T1000 (cell line): ENCODE measurements at regions not wholly inside any gene's neighbourhood (a gene's known extent, or its start where the extent isn't known, plus 50 kb on each side); places are given as distances from the start of the nearest gene placed in this dataset.
"Not testable (repeated sequence)": the region's sequence is repeated elsewhere in the genome, so short reads cannot be mapped to it uniquely, and the experiment has no call there.

Experiments used
- DNase-seq: peaks from one replicate; lab custom pipeline; 2025; ENCODE audit warnings: mixed read lengths; lab: John Stamatoyannopoulos, UW

DNA sequence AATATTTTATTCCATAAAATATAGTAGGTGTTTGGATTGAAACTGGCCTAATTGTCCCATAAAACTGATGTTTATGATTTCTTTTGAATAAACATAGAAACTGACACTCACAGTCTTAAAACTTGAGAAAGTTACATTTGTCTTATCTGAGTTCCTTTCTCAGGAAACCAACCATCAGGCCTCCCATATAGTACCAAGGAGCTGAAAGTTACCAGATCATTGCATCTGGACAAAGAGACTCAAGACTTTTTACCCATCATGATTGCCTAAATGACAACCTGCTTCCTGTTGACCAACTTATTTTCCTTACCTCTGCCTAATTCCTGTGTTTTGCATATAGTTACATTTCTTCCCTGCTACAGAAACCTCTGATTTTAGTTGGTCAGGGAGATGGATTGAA lies 137.0 kb upstream of the XPO1 start:
- DNase-seq: no peak

DNA sequence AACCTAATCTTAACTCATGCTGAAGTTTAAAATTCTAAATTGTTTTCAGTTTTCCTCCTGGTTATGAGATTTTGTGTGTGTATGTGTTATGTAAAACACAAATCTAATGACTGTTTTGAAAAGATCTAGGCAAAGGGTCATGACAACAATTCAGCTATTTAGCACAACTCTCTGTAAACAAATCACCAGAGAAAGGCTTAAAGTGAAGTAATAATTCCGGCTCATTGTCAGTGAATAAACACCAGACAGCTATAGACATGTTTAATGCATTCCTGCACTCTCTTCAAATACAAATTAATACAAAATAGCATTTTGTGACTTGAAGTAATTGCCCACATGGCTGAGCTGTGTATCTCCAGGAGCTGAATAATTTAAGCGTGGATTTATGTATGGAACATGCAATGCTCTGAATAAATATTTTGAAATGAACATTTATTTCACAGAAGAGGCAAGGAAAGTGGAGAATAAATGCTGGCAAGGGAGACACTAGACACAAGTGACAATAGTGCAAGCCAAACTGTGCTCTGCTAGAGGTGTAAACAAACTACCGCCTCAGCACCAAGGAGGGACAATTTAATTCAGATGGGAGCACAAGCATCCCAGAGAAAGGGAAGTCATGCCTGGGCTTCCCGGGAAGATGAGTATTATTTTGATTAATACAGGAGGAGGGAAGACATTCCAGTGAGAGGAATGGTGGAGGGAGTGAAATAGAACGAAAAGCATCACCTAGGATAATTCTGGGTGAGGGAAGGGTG lies 133.6 kb upstream of the XPO1 start:
- DNase-seq: no peak

DNA sequence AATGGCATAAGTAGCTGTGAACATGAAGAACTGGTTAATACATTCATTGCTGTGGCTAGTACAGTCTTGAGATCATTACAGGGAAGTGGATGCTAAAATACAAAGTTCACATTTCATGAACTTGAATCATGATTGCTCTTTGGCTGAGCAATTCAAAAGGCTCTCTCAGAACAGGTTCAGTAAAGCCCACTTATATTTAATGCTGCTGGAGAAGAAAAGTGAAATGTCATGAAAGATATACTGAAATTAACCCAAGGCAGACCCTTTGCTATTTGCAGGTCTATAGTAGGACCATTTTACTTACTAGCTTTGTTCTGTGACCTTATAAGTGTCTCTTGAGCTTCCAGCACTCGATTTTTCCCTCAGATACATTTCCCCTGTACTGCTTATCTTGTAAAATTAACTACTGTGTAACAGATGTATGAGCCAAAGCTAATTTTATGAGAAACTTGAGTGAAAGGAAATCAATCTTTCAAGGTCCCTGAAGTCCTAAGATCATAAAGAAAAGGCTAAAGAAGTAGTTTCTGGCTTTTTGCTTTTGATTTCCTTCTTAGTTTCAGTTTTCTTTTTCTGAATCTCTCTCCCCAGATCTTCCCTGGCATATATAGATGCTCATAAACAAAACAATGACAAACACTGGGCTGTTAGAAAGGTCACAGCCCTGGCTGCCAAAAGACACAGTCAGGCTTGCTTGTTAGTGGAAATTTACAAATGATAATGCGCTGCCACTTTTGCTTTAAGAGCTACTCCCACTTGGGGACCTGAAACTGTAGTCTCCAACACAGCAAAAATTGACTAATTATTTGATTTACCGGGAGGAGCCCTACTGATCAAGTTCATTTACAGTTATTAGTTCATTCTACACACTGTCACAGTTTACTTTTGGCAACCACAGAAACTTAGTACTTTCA lies 132.7 kb upstream of the XPO1 start:
- DNase-seq: no peak

DNA sequence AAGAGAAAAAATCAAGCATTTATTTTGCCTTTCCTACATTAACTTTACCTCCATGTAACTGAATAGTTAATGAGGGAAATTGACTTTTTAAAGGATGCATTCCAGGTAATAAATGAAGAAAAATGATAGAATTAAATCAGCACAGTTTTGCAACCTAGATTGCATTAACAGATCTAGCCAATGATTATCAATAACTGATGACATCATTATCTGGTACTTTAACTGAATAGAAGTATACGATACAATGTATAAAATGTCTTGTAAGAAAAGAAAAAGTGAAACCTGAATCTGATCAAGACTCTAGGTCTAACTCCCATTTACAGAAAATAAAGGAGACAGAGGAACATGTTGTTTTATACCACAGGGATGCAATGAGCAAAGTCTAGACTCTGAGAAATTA lies 126.0 kb upstream of the XPO1 start:
- DNase-seq: no peak

GRCh38 chr2:61662990-61663389 lies 124.8 kb upstream of the XPO1 start:
- DNase-seq: no peak

- no peak for DNase-seq
Observed at GRCh38 chr2:61660511-61661388, 122.6 kb upstream of the XPO1 start.

GRCh38 chr2:61658841-61659780 lies 121.0 kb upstream of the XPO1 start:
- no peak for DNase-seq

DNA sequence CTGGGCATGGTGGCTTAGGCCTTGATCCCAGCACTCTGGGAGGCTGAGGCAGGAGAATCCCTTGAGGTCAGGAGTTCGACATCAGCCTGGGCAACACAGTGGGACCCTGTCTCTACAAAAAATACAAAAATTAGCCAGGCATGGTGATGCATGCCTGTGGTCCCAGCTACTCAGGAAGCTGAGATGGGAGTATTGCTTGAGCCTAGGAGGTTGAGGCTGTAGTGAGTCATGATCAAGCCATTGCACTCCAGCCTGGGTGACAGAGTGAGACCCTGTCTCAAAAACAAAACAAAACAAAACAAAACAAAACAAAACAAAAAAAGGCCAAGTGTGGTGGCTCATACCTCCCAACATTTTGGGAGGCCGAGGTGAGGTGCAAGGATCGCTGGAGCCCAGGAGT lies 111.8 kb upstream of the XPO1 start:
- not testable (repeated sequence) for DNase-seq

DNA sequence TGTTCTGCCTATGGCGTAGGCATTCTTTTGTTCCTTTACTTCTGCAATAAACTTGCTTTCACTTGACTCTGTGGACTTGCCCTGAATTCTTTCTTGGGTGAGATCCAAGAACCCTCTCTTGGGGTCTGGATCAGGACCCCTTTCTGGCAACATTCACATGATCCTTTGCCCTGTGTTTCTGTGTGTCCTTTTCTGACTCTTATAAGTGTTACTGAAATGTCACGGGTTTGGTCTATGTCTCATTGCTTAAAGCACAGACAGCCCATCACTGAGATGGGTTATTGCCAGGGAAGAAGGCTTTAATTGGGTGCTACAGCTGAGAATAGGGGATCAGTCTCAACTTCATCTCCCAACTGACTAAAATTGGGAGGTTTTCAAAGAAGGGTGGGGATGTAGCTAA lies 110.9 kb upstream of the XPO1 start:
- DNase-seq: no peak

DNA sequence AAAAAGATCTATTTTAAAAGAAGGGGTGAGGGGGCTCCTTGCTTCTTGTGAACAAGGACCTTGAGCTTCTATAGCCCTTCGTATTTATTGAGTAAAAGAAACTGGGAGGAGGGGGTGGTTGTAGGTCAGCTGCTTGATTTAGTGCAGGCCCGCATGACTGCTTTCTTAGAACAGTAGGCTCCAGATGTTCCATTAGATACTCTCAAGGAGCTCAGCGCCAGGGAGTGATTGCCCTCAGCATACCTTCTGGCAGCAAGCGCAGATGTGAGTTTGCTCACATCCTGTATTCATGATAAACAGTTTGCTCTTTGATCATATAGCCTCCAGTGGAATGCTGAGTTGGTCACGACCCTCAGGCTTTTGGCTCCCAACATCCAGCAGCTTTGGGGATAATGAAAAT lies 108.9 kb upstream of the XPO1 start:
- no peak for DNase-seq

DNA sequence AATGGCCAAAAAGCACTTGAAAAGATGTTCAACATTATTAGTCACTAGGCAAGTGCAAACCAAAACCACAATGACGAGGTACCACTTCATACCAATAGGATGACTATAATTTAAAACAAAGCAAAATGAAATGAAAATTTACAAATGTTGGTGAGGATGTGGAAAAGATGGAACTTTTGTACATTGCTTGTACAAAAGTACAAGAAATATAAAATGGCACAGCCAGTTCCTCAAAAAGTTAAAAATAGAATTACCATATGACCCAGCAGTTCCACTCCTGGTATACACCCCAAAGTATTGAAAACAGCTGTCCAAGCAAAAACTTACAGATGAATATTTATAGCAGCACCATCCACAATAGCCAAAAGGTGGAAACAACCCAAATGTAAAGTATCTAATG lies 107.8 kb upstream of the XPO1 start:
- no peak for DNase-seq

DNA sequence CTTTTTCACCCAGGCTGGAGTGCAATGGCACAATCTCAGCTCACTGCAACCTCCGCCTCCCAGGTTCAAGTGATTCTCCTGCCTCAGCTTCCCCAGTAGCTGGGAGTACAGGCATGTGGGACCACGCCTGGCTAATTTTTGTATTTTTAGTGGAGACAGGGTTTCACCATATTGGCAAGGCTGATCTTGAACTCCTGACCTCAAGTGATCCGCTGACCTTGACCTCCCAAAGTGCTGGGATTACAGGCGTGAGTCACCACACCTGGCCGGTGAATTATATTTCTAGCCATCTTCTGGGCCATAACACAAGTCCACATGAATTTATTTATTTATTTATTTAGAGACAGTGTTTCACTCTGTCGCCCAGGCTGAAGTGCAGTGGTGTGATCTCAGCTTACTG lies 105.0 kb upstream of the XPO1 start:
- not testable (repeated sequence) for DNase-seq

GRCh38 chr2:61640406-61640805 lies 102.2 kb upstream of the XPO1 start:
- DNase-seq: no peak

GRCh38 chr2:61639721-61640120 lies 101.6 kb upstream of the XPO1 start:
- DNase-seq: no peak

- no peak for DNase-seq
Observed at GRCh38 chr2:61636686-61637085, 98.5 kb upstream of the XPO1 start.

GRCh38 chr2:61634512-61634911 lies 96.4 kb upstream of the XPO1 start:
- DNase-seq: no peak

GRCh38 chr2:61633250-61633649 lies 95.1 kb upstream of the XPO1 start:
- no peak for DNase-seq

DNA sequence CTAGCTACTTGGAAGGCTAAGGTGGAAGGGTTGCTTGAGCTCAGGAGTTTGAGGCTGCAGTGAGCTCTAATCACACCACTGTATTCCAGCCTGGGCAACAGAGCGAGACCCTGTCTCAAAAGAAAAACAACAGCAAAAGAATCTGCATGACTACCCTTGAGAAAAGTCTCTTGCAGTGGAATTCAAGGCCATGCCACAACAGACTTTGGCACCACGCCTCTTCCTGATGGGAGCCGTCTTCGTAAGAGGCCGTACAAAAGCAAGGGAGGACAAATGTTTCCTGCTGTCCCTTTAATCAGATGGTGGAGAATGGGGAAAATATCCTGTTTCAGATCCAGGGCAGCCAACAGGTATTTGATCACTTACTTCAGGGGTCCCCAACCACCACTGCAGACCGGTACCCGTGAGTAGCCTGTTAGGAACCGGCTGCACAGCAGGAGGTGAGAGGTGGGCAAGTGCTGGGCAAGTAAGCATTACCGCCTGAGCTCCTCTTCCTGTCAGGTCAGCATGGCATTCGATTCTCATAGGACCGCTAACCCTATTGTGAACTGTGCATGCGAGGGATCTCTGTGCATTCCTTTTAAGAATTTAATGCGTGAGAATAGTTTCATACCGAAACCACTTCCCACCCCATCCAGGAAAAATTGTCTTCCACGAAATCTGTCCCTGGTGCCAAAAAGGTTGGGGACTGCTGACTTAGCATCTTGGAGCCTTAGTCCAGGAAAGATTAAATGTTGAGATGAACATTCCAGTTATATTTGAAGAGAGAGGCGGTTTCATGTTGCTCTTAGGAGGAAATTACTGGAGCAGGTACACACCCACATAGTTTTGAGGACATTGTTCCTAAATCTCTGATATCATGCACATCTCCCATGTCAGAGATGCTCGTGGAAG lies 94.4 kb upstream of the XPO1 start:
- DNase-seq: no peak

DNA sequence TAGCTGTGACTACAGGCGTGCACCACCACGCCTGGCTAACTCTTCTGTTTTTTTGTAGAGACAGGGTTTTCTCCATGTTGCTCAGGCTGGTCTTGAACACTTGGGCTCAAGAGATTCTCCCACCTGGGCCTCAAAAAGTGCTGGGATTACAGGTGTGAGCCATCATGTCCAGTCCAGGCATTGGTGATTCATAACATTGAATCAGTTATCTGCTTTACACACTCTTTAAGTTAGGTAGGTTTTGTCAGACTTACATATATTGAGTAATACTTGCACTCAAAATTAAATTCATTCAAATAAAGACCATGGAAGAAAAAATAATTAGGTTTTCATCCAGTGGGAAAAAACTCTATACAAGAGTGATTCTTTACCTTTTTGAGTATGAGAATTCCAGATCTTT lies 93.2 kb upstream of the XPO1 start:
- no peak for DNase-seq

DNA sequence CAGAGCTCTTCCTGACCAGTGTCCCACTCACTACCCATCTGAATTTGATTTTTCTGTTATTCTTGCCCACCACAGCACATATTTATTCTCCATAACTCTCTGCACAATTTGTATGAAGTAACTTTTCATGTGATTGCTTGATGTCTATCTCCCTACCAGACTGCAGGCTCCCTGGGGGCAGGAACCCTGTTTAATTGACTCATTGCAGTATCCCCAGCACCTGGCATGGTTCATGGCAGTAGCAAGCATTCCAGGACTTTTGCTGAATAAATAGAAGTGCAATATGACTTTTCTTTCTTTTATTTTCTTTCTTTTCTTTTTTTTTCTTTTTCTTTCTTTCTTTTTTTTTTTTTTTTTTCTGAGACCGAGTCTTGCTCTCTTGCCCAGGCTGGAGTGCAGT lies 88.7 kb upstream of the XPO1 start:
- no peak for DNase-seq
